ENCODE measurements at regions not wholly inside any gene's neighbourhood (a gene's known extent, or its start where the extent isn't known, plus 50 kb on each side); places are given as distances from the start of the nearest gene placed in this dataset.

- peaks cover 16% of the 10 kb centered on the region for H3K27me3 Mint-ChIP-seq
- H3K4me1 Mint-ChIP-seq (ENCODE audit: low read depth) = no peaks in the 10 kb centered on the region
- H3K9me3 Mint-ChIP-seq = no peaks in the 10 kb centered on the region
- no peak overlapping the region for H3K27ac Mint-ChIP-seq
- H3K4me3 Mint-ChIP-seq = no peak overlapping the region
- no peaks in the 10 kb centered on the region for H3K36me3 Mint-ChIP-seq (ENCODE audit: low read depth)
- intact Hi-C loops (cut with micrococcal nuclease) = no loop called here
Observed at GRCh38 chr3:10600296-10600714, 94.9 kb upstream of the ATP2B2 start.

GRCh38 chr3:10600726-10601125, 95.3 kb upstream of the ATP2B2 start:
- intact Hi-C loops (cut with micrococcal nuclease) = no loop called here

GRCh38 chr3:10601151-10601856, 95.9 kb upstream of the ATP2B2 start:
- peaks cover 13% of the 10 kb centered on the region for H3K27me3 Mint-ChIP-seq
- H3K36me3 Mint-ChIP-seq (ENCODE audit: low read depth) = no peaks in the 10 kb centered on the region
- no peaks in the 10 kb centered on the region for H3K4me1 Mint-ChIP-seq (ENCODE audit: low read depth)
- no peak overlapping the region for H3K4me3 Mint-ChIP-seq
- no peak overlapping the region for H3K27ac Mint-ChIP-seq
- intact Hi-C loops (cut with micrococcal nuclease) = no loop called here
- no peaks in the 10 kb centered on the region for H3K9me3 Mint-ChIP-seq

More at GRCh38 chr3:10600726-10601125, 95.3 kb upstream of the ATP2B2 start:
- no peaks in the 10 kb centered on the region for H3K36me3 Mint-ChIP-seq (ENCODE audit: low read depth)
- H3K27ac Mint-ChIP-seq = no peak overlapping the region
- H3K9me3 Mint-ChIP-seq = no peaks in the 10 kb centered on the region
- peaks cover 16% of the 10 kb centered on the region for H3K27me3 Mint-ChIP-seq
- no peaks in the 10 kb centered on the region for H3K4me1 Mint-ChIP-seq (ENCODE audit: low read depth)
- no peak overlapping the region for H3K4me3 Mint-ChIP-seq

- no peak overlapping the region for H3K4me3 Mint-ChIP-seq
- no peaks in the 10 kb centered on the region for H3K4me1 Mint-ChIP-seq (ENCODE audit: low read depth)
- no peak overlapping the region for H3K27ac Mint-ChIP-seq
- no peaks in the 10 kb centered on the region for H3K9me3 Mint-ChIP-seq
- no peaks in the 10 kb centered on the region for H3K36me3 Mint-ChIP-seq (ENCODE audit: low read depth)
- intact Hi-C loops (cut with micrococcal nuclease) = no loop called here
- H3K27me3 Mint-ChIP-seq = peaks cover 13% of the 10 kb centered on the region
Observed at GRCh38 chr3:10601857-10602230, 96.5 kb upstream of the ATP2B2 start.

GRCh38 chr3:10602271-10602670, 96.9 kb upstream of the ATP2B2 start:
- Mint-ChIP-seq H3K36me3 (ENCODE audit: low read depth) (no peaks in the 10 kb centered on the region), H3K27ac (no peak overlapping the region), H3K9me3 (no peaks in the 10 kb centered on the region), H3K4me1 (ENCODE audit: low read depth) (no peaks in the 10 kb centered on the region), H3K4me3 (no peak overlapping the region), H3K27me3 (peaks cover 13% of the 10 kb centered on the region)
- intact Hi-C loops (cut with micrococcal nuclease) = no loop called here

GRCh38 chr3:10602769-10603768, 97.7 kb upstream of the ATP2B2 start:
- no peaks in the 10 kb centered on the region for H3K4me1 Mint-ChIP-seq (ENCODE audit: low read depth)
- no peaks in the 10 kb centered on the region for H3K36me3 Mint-ChIP-seq (ENCODE audit: low read depth)
- H3K9me3 Mint-ChIP-seq = no peaks in the 10 kb centered on the region
- H3K4me3 Mint-ChIP-seq = no peak overlapping the region
- peaks cover 13% of the 10 kb centered on the region for H3K27me3 Mint-ChIP-seq
- H3K27ac Mint-ChIP-seq = no peak overlapping the region
- intact Hi-C loops (cut with micrococcal nuclease) = no loop called here

- intact Hi-C loops (cut with micrococcal nuclease) = no loop called here
- Mint-ChIP-seq H3K4me1 (ENCODE audit: low read depth) (no peaks in the 10 kb centered on the region), H3K27me3 (peaks cover 11% of the 10 kb centered on the region), H3K27ac (no peak overlapping the region), H3K4me3 (no peak overlapping the region), H3K9me3 (peaks cover 24% of the 10 kb centered on the region), H3K36me3 (ENCODE audit: low read depth) (no peaks in the 10 kb centered on the region)
Observed at GRCh38 chr3:10609134-10609533, 103.7 kb upstream of the ATP2B2 start.

- no peak overlapping the region for H3K27ac Mint-ChIP-seq
- intact Hi-C loops (cut with micrococcal nuclease) = no loop called here
- no peak overlapping the region for H3K4me3 Mint-ChIP-seq
- H3K4me1 Mint-ChIP-seq (ENCODE audit: low read depth) = no peaks in the 10 kb centered on the region
- H3K36me3 Mint-ChIP-seq (ENCODE audit: low read depth) = no peaks in the 10 kb centered on the region
- peaks cover 17% of the 10 kb centered on the region for H3K27me3 Mint-ChIP-seq
- peaks cover 25% of the 10 kb centered on the region for H3K9me3 Mint-ChIP-seq
Observed at GRCh38 chr3:10614168-10614567, 108.8 kb upstream of the ATP2B2 start.

- intact Hi-C loops (cut with micrococcal nuclease) = no loop called here
- Mint-ChIP-seq H3K4me3 (no peak overlapping the region), H3K9me3 (peaks cover 25% of the 10 kb centered on the region), H3K36me3 (ENCODE audit: low read depth) (no peaks in the 10 kb centered on the region), H3K27ac (no peak overlapping the region), H3K27me3 (peaks cover 25% of the 10 kb centered on the region), H3K4me1 (ENCODE audit: low read depth) (no peaks in the 10 kb centered on the region)
Observed at GRCh38 chr3:10615715-10616114, 110.3 kb upstream of the ATP2B2 start.

GRCh38 chr3:10616321-10616720, 110.9 kb upstream of the ATP2B2 start:
- intact Hi-C loops (cut with micrococcal nuclease) = no loop called here
- H3K9me3 Mint-ChIP-seq = peaks cover 25% of the 10 kb centered on the region
- H3K4me1 Mint-ChIP-seq (ENCODE audit: low read depth) = no peaks in the 10 kb centered on the region
- H3K4me3 Mint-ChIP-seq = no peak overlapping the region
- no peaks in the 10 kb centered on the region for H3K36me3 Mint-ChIP-seq (ENCODE audit: low read depth)
- H3K27me3 Mint-ChIP-seq = peaks cover 26% of the 10 kb centered on the region
- no peak overlapping the region for H3K27ac Mint-ChIP-seq

- no peaks in the 10 kb centered on the region for H3K9me3 Mint-ChIP-seq
- no peak overlapping the region for H3K4me3 Mint-ChIP-seq
- no peaks in the 10 kb centered on the region for H3K4me1 Mint-ChIP-seq (ENCODE audit: low read depth)
- H3K36me3 Mint-ChIP-seq (ENCODE audit: low read depth) = no peaks in the 10 kb centered on the region
- H3K27ac Mint-ChIP-seq = no peak overlapping the region
- peaks cover 20% of the 10 kb centered on the region for H3K27me3 Mint-ChIP-seq
- intact Hi-C loops (cut with micrococcal nuclease) = no loop called here
Observed at GRCh38 chr3:10619989-10620832, 114.8 kb upstream of the ATP2B2 start.

GRCh38 chr3:10620833-10621082, 115.4 kb upstream of the ATP2B2 start:
- Mint-ChIP-seq H3K27me3 (peaks cover 20% of the 10 kb centered on the region), H3K9me3 (no peaks in the 10 kb centered on the region), H3K4me3 (no peak overlapping the region), H3K36me3 (ENCODE audit: low read depth) (no peaks in the 10 kb centered on the region), H3K4me1 (ENCODE audit: low read depth) (no peaks in the 10 kb centered on the region), H3K27ac (no peak overlapping the region)
- intact Hi-C loops (cut with micrococcal nuclease) = no loop called here

- Mint-ChIP-seq H3K4me3 (no peak overlapping the region), H3K36me3 (ENCODE audit: low read depth) (no peaks in the 10 kb centered on the region), H3K27me3 (peaks cover 12% of the 10 kb centered on the region), H3K4me1 (ENCODE audit: low read depth) (no peaks in the 10 kb centered on the region), H3K27ac (no peak overlapping the region), H3K9me3 (no peaks in the 10 kb centered on the region)
- intact Hi-C loops (cut with micrococcal nuclease) = no loop called here
Observed at GRCh38 chr3:10623578-10624275, 118.3 kb upstream of the ATP2B2 start.

Data from dendritic cell treated with granulocyte-macrophage colony-stimulating factor and Interleukin-4, amounts not matched to agents 40 ng/mL and 50 ng/mL, for 4 days (primary cell).